ENCODE measurements at regions not wholly inside any gene's neighbourhood (a gene's known extent, or its start where the extent isn't known, plus 50 kb on each side); places are given as distances from the start of the nearest gene placed in this dataset.
"Not testable (repeated sequence)": the region's sequence is repeated elsewhere in the genome, so short reads cannot be mapped to it uniquely, and the experiment has no call there.

GRCh38 chr16:22660441-22661160 lies 149.9 kb downstream of the NPIPB5 start:
- TF ChIP-seq EZH2 (IDR thresholded peaks at IDR 0.05; ENCODE audit: low read length, missing control alignments), result no peak

GRCh38 chr16:22661161-22661647 lies 150.5 kb downstream of the NPIPB5 start:
- Histone ChIP-seq H3K79me2 (ENCODE audit: control insufficient read depth, insufficient read depth, low read length) (no peaks in the 10 kb centered on the region), H3K27me3 (ENCODE audit: control insufficient read depth, insufficient read depth, low read length) (peaks cover 8% of the 10 kb centered on the region), H3K27ac (ENCODE audit: insufficient read depth, low read length) (no peak overlapping the region), H2AFZ (ENCODE audit: low read length) (no peak overlapping the region), H3K4me1 (ENCODE audit: control insufficient read depth, extremely low read depth, insufficient read depth, low read length) (no peaks in the 10 kb centered on the region), H3K4me2 (ENCODE audit: extremely low read depth, insufficient read depth, low read length) (no peak overlapping the region), H3K9ac (ENCODE audit: insufficient read depth, low read length) (no peak overlapping the region), H3K9me3 (ENCODE audit: control insufficient read depth, insufficient read depth, low read depth, low read length) (no peaks in the 10 kb centered on the region), H3K36me3 (ENCODE audit: control insufficient read depth, insufficient read depth, low read length) (no peaks in the 10 kb centered on the region), H3K4me3 (replicated peaks in 1 of 4; ENCODE audit: control extremely low read depth in 1 of 4, insufficient read depth in 1 of 4, low read depth in 3 of 4, low read length in 4 of 4) (no peak overlapping the region), H4K20me1 (ENCODE audit: control insufficient read depth, extremely low read depth, insufficient read depth, low read length) (no peaks in the 10 kb centered on the region)
- TF ChIP-seq CTCF (conservative IDR thresholded peaks at IDR 0.05 in 1 of 2, IDR thresholded peaks at IDR 0.05 in 1 of 2; ENCODE audit: low read depth in 1 of 2, low read length in 2 of 2), result no peak
- TF ChIP-seq EZH2 (IDR thresholded peaks at IDR 0.05; ENCODE audit: low read length, missing control alignments), result no peak
- no peak for DNase-seq (ENCODE audit: low read depth in 2 of 2)

More at GRCh38 chr16:22660441-22661160, 149.9 kb downstream of the NPIPB5 start:
- Histone ChIP-seq H3K27me3 (ENCODE audit: control insufficient read depth, insufficient read depth, low read length) (peaks cover 5% of the 10 kb centered on the region), H3K9me3 (ENCODE audit: control insufficient read depth, insufficient read depth, low read depth, low read length) (no peaks in the 10 kb centered on the region), H3K9ac (ENCODE audit: insufficient read depth, low read length) (no peak overlapping the region), H3K4me2 (ENCODE audit: extremely low read depth, insufficient read depth, low read length) (no peak overlapping the region), H3K79me2 (ENCODE audit: control insufficient read depth, insufficient read depth, low read length) (no peaks in the 10 kb centered on the region), H3K4me1 (ENCODE audit: control insufficient read depth, extremely low read depth, insufficient read depth, low read length) (no peaks in the 10 kb centered on the region), H4K20me1 (ENCODE audit: control insufficient read depth, extremely low read depth, insufficient read depth, low read length) (no peaks in the 10 kb centered on the region), H3K4me3 (replicated peaks in 1 of 4; ENCODE audit: control extremely low read depth in 1 of 4, insufficient read depth in 1 of 4, low read depth in 3 of 4, low read length in 4 of 4) (no peak overlapping the region), H3K27ac (ENCODE audit: insufficient read depth, low read length) (no peak overlapping the region), H3K36me3 (ENCODE audit: control insufficient read depth, insufficient read depth, low read length) (no peaks in the 10 kb centered on the region), H2AFZ (ENCODE audit: low read length) (no peak overlapping the region)
- no peak for DNase-seq (ENCODE audit: low read depth in 2 of 2)

- not testable (repeated sequence) for H3K9me3 ChIP-seq (ENCODE audit: control insufficient read depth, insufficient read depth, low read depth, low read length); H4K20me1 ChIP-seq (ENCODE audit: control insufficient read depth, extremely low read depth, insufficient read depth, low read length); H3K79me2 ChIP-seq (ENCODE audit: control insufficient read depth, insufficient read depth, low read length); DNase-seq (ENCODE audit: low read depth in 2 of 2); H3K36me3 ChIP-seq (ENCODE audit: control insufficient read depth, insufficient read depth, low read length); H3K4me3 ChIP-seq (replicated peaks in 1 of 4; ENCODE audit: control extremely low read depth in 1 of 4, insufficient read depth in 1 of 4, low read depth in 3 of 4, low read length in 4 of 4); H3K4me2 ChIP-seq (ENCODE audit: extremely low read depth, insufficient read depth, low read length); H3K9ac ChIP-seq (ENCODE audit: insufficient read depth, low read length); H2AFZ ChIP-seq (ENCODE audit: low read length); H3K27ac ChIP-seq (ENCODE audit: insufficient read depth, low read length); H3K4me1 ChIP-seq (ENCODE audit: control insufficient read depth, extremely low read depth, insufficient read depth, low read length)
- peaks cover 11% of the 10 kb centered on the region for H3K27me3 ChIP-seq (ENCODE audit: control insufficient read depth, insufficient read depth, low read length)
These were observed 151.0 kb upstream of the HS3ST2 start for GRCh38 chr16:22662958-22663357.

GRCh38 chr16:22663389-22664064 lies 150.4 kb upstream of the HS3ST2 start:
- Histone ChIP-seq H3K27me3 (ENCODE audit: control insufficient read depth, insufficient read depth, low read length) (peaks cover 11% of the 10 kb centered on the region), H3K9ac (ENCODE audit: insufficient read depth, low read length) (no peak overlapping the region), H3K27ac (ENCODE audit: insufficient read depth, low read length) (no peak overlapping the region), H3K4me2 (ENCODE audit: extremely low read depth, insufficient read depth, low read length) (no peak overlapping the region), H3K4me1 (ENCODE audit: control insufficient read depth, extremely low read depth, insufficient read depth, low read length) (no peaks in the 10 kb centered on the region), H3K79me2 (ENCODE audit: control insufficient read depth, insufficient read depth, low read length) (no peaks in the 10 kb centered on the region), H3K9me3 (ENCODE audit: control insufficient read depth, insufficient read depth, low read depth, low read length) (no peaks in the 10 kb centered on the region), H3K36me3 (ENCODE audit: control insufficient read depth, insufficient read depth, low read length) (no peaks in the 10 kb centered on the region), H4K20me1 (ENCODE audit: control insufficient read depth, extremely low read depth, insufficient read depth, low read length) (no peaks in the 10 kb centered on the region), H3K4me3 (replicated peaks in 1 of 4; ENCODE audit: control extremely low read depth in 1 of 4, insufficient read depth in 1 of 4, low read depth in 3 of 4, low read length in 4 of 4) (no peak overlapping the region), H2AFZ (ENCODE audit: low read length) (no peak overlapping the region)
- TF ChIP-seq CTCF (conservative IDR thresholded peaks at IDR 0.05 in 1 of 2, IDR thresholded peaks at IDR 0.05 in 1 of 2; ENCODE audit: low read depth in 1 of 2, low read length in 2 of 2) (no peak), EZH2 (IDR thresholded peaks at IDR 0.05; ENCODE audit: low read length, missing control alignments) (no peak)
- no peak for DNase-seq (ENCODE audit: low read depth in 2 of 2)
